SK-N-SH (cell line): ENCODE measurements at regions not wholly inside any gene's neighbourhood (a gene's known extent, or its start where the extent isn't known, plus 50 kb on each side); places are given as distances from the start of the nearest gene placed in this dataset.

Experiments used
- CTCF ChIA-PET: fragments of 300-600, 350-600 bp; formaldehyde crosslinking; extraction: SDS; loops from one replicate; lab custom pipeline; 2021; lab: Yijun Ruan, JAX
- POLR2A ChIA-PET: fragments of 350-600 bp; sonication (Branson Sonifier 250); formaldehyde crosslinking; extraction: SDS; loops from one replicate; lab custom pipeline; 2020; ENCODE audit warnings: antibody characterized with exemption, inconsistent platforms; lab: Yijun Ruan, JAX
- DNase-seq: peaks from one replicate; pipeline ENCODE4 v3.0.0; 2012
- H2AFZ ChIP-seq: fragments of 200-600 bp; sonication (generic); 2 replicates; pipeline ENCODE4 v1.8.1; 2016; ENCODE audit warnings: antibody characterized with exemption, mild to moderate bottlenecking, low read depth
- H3F3A ChIP-seq: fragments of 200-600 bp; sonication (generic); replicated peaks from 2 replicates; pipeline ENCODE3; 2016; ENCODE audit warnings: antibody characterized with exemption, mild to moderate bottlenecking; ENCODE audit not compliant: insufficient read depth
- H3K27ac ChIP-seq, 2 experiments: fragments of 200-500 bp in 1 of 2; fragments of 200-600 bp in 1 of 2; sonication (Bioruptor generic) in 1 of 2; sonication (generic), shearing (Covaris generic) in 1 of 2; 2 replicates each; pipeline versions ENCODE4 v1.5.1 to v1.6.1; 2014 to 2016; ENCODE audit warnings: low read depth in 2 of 2, inconsistent platforms in 1 of 2, low read length in 1 of 2, mild to moderate bottlenecking in 1 of 2, mixed read lengths in 1 of 2
- H3K27me3 ChIP-seq: fragments of 200-600 bp; sonication (generic), shearing (Covaris generic); 2 replicates; pipeline ENCODE4 v1.6.1; 2016; ENCODE audit warnings: mixed run types; ENCODE audit not compliant: insufficient read depth
- H3K36me3 ChIP-seq, 2 experiments: fragments of 200-500 bp in 1 of 2; fragments of 200-600 bp in 1 of 2; sonication (Bioruptor generic) in 1 of 2; sonication (generic) in 1 of 2; replicated peaks in 1 of 2; 2 replicates each; pipeline versions ENCODE3 to v1.5.1; 2014 to 2016; ENCODE audit warnings: low read length in 1 of 2, mild to moderate bottlenecking in 1 of 2; ENCODE audit not compliant: insufficient read depth in 2 of 2, control insufficient read depth in 1 of 2
- H3K4me1 ChIP-seq, 2 experiments: fragments of 200-500 bp in 1 of 2; fragments of 200-600 bp in 1 of 2; sonication (Bioruptor generic) in 1 of 2; sonication (generic), shearing (Covaris generic) in 1 of 2; 2 replicates each; pipeline versions ENCODE4 v1.5.1 to v1.6.1; 2014 to 2016; ENCODE audit warnings: low read depth in 1 of 2, low read length in 1 of 2, mixed run types in 1 of 2; ENCODE audit not compliant: insufficient read depth in 2 of 2, control insufficient read depth in 1 of 2
- H3K4me2 ChIP-seq: fragments of 200-600 bp; sonication (generic), shearing (Covaris generic); 2 replicates; pipeline ENCODE4 v1.6.1; 2017; ENCODE audit warnings: mixed run types
- H3K4me3 ChIP-seq, 2 experiments: fragments of 200-500 bp in 1 of 2; fragments of 200-600 bp in 1 of 2; sonication (Bioruptor generic) in 1 of 2; sonication (generic), shearing (Covaris generic) in 1 of 2; 2 replicates each; pipeline versions ENCODE4 v1.5.1 to v1.8.1; 2014 to 2016; ENCODE audit warnings: low read depth in 2 of 2, inconsistent platforms in 1 of 2, low read length in 1 of 2, mild to moderate bottlenecking in 1 of 2, mixed read lengths in 1 of 2, moderate library complexity in 1 of 2
- H3K79me2 ChIP-seq: fragments of 200-600 bp; sonication (generic); 2 replicates; pipeline ENCODE4 v1.8.1; 2017; ENCODE audit warnings: mild to moderate bottlenecking; ENCODE audit not compliant: insufficient read depth
- H3K9ac ChIP-seq: fragments of 200-600 bp; sonication (generic); 2 replicates; pipeline ENCODE4 v1.6.1; 2017; ENCODE audit warnings: mixed run types
- H3K9me2 ChIP-seq: fragments of 200-600 bp; sonication (generic); 2 replicates; pipeline ENCODE4 v1.6.1; 2017; ENCODE audit warnings: mixed run types
- H3K9me3 ChIP-seq: fragments of 200-600 bp; sonication (generic); 2 replicates; pipeline ENCODE4 v1.6.1; 2017; ENCODE audit warnings: mixed run types, mild to moderate bottlenecking, moderate library complexity
- H4K20me1 ChIP-seq: fragments of 200-600 bp; sonication (generic); 2 replicates; pipeline ENCODE4 v1.6.1; 2017; ENCODE audit warnings: mild to moderate bottlenecking, mixed run types; ENCODE audit not compliant: insufficient read depth
- CHD2 ChIP-seq: fragments of 150-350 bp; IDR thresholded peaks from 2 replicates; pipeline ENCODE4 v1.6.1; 2018; ENCODE audit warnings: low read length; ENCODE audit not compliant: partially characterized antibody
- EZH2phosphoT487 ChIP-seq: fragments of 200-600 bp; sonication (generic); IDR thresholded peaks from 2 replicates; pipeline ENCODE4 v1.6.1; 2017; ENCODE audit warnings: low read depth, mixed run types, mild to moderate bottlenecking, antibody characterized with exemption, moderate library complexity, borderline replicate concordance
- FOXJ3 ChIP-seq: sonication (generic); formaldehyde crosslinking; IDR thresholded peaks from 2 replicates; pipeline ENCODE4 v1.5.1; 2020; ENCODE audit warnings: mild to moderate bottlenecking, missing genetic modification reagents
- FOXM1 ChIP-seq: IDR thresholded peaks from 2 replicates; pipeline ENCODE4 v1.4.0; 2012; ENCODE audit warnings: low read depth, mild to moderate bottlenecking
- JUND ChIP-seq: IDR thresholded peaks from 2 replicates; pipeline ENCODE4 v1.4.0; 2012
- PBX3 ChIP-seq: IDR thresholded peaks from 2 replicates; pipeline ENCODE4; 2012
- POLR2AphosphoS5 ChIP-seq: IDR thresholded peaks from 2 replicates; pipeline ENCODE4 v1.6.1; 2012; ENCODE audit warnings: low read depth, low read length
- RCOR1 ChIP-seq: fragments of 150-350 bp; IDR thresholded peaks from 2 replicates; pipeline ENCODE4 v1.6.1; 2017; ENCODE audit warnings: antibody characterized with exemption, low read length
- RFX5 ChIP-seq: IDR thresholded peaks from 2 replicates; pipeline ENCODE4 v1.6.1; 2012; ENCODE audit warnings: mild to moderate bottlenecking, improper control_type of control experiment, low read length
- RXRA ChIP-seq: IDR thresholded peaks from 2 replicates; pipeline ENCODE4 v1.4.0; 2012; ENCODE audit warnings: low read depth, mild to moderate bottlenecking, borderline replicate concordance
- SMC3 ChIP-seq: IDR thresholded peaks from 2 replicates; pipeline ENCODE4 v1.6.1; 2012; ENCODE audit warnings: low read depth, low read length, improper control_type of control experiment
- USF2 ChIP-seq: fragments of 150-350 bp; IDR thresholded peaks from 2 replicates; pipeline ENCODE4 v1.6.1; 2017; ENCODE audit warnings: antibody characterized with exemption, low read length, low read depth, borderline replicate concordance
- YY1 ChIP-seq: IDR thresholded peaks from 2 replicates; pipeline ENCODE4 v1.4.0; 2012; ENCODE audit warnings: low read depth, mild to moderate bottlenecking
- WGBS: methylation state at CpG from one replicate; pipeline ENCODE4 v1.1.6; 2017; ENCODE audit warnings: low lambda C conversion rate; 5-methylcytosine and 5-hydroxymethylcytosine counted together
- TF ChIP-seq, protein P1 (sequence below): IDR thresholded peaks from 2 replicates; pipeline ENCODE4 v1.4.0; 2012; ENCODE audit warnings: low read depth, borderline replicate concordance
- TF ChIP-seq, protein P2 (sequence below): fragments of 200-600 bp; sonication (generic); IDR thresholded peaks from 2 replicates; pipeline ENCODE4 v1.6.1; 2017; ENCODE audit warnings: antibody characterized with exemption, mild to moderate bottlenecking, moderate library complexity
- TF ChIP-seq, protein P3 (sequence below): IDR thresholded peaks from 2 replicates; pipeline ENCODE4 v1.4.0; 2012; ENCODE audit warnings: low read depth

DNA sequence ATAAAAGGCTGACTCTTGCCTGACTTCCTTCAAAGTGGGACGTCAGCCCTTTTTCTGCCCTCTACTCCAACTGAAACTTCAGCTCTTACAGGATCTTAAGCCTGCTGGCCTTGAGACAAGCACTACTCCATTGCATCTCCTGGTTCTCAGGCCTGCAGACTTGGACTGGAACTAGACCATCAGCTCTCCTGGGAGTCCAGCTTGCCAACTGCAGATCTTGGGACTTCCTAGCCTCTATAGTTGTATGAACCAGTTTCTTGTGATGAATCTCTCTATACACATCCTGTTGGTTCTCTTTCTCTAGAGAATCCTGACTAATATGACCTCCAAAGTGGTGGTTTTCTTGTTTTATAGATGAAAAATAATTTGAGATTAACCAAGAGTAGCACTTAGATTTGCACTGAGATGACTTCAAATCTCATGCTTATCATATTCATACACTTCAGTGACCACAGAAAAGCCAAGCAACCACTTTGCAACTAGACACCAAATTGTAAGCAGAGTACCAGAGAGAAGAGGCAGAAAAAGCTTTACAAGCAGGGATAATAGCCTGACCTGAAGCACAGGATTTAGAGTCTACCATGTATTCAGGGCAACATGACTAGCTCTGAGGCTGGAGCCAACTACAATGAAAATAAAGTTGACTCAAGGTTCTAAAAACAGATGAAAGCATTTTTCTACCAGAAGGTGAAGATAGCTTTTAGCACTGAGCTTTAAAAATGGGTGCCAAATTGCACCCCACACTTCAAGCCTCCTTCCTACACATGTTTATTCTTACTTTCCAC lies 661.3 kb upstream of the USP24 start:
- ChIA-PET POLR2A (no interaction called here), CTCF (no interaction called here)
- DNase-seq = no peak

More for the DNA sequence above, 661.3 kb upstream of the USP24 start:
- H3K9me2 ChIP-seq = no peaks in the 10 kb centered on the region
- H4K20me1 ChIP-seq = no peaks in the 10 kb centered on the region
- no peaks in the 10 kb centered on the region for H3K79me2 ChIP-seq
- H3K27ac ChIP-seq = no peak overlapping the region
- H3F3A ChIP-seq = no peaks in the 10 kb centered on the region
- no peak overlapping the region for H2AFZ ChIP-seq
- H3K4me2 ChIP-seq = no peak overlapping the region
- 67% methylated on average over 1 of the region's 1 CpG for WGBS
- no peak for TF ChIP-seq PBX3
- no peak for TF ChIP-seq EZH2phosphoT487
- TF ChIP-seq FOXM1 = no peak
- TF ChIP-seq RFX5 = no peak
- TF ChIP-seq SMC3 = no peak
- no peak for TF ChIP-seq JUND
- TF ChIP-seq, protein P1, sequence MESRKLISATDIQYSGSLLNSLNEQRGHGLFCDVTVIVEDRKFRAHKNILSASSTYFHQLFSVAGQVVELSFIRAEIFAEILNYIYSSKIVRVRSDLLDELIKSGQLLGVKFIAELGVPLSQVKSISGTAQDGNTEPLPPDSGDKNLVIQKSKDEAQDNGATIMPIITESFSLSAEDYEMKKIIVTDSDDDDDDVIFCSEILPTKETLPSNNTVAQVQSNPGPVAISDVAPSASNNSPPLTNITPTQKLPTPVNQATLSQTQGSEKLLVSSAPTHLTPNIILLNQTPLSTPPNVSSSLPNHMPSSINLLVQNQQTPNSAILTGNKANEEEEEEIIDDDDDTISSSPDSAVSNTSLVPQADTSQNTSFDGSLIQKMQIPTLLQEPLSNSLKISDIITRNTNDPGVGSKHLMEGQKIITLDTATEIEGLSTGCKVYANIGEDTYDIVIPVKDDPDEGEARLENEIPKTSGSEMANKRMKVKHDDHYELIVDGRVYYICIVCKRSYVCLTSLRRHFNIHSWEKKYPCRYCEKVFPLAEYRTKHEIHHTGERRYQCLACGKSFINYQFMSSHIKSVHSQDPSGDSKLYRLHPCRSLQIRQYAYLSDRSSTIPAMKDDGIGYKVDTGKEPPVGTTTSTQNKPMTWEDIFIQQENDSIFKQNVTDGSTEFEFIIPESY = no peak
- no peak for TF ChIP-seq USF2
- TF ChIP-seq, protein P2, sequence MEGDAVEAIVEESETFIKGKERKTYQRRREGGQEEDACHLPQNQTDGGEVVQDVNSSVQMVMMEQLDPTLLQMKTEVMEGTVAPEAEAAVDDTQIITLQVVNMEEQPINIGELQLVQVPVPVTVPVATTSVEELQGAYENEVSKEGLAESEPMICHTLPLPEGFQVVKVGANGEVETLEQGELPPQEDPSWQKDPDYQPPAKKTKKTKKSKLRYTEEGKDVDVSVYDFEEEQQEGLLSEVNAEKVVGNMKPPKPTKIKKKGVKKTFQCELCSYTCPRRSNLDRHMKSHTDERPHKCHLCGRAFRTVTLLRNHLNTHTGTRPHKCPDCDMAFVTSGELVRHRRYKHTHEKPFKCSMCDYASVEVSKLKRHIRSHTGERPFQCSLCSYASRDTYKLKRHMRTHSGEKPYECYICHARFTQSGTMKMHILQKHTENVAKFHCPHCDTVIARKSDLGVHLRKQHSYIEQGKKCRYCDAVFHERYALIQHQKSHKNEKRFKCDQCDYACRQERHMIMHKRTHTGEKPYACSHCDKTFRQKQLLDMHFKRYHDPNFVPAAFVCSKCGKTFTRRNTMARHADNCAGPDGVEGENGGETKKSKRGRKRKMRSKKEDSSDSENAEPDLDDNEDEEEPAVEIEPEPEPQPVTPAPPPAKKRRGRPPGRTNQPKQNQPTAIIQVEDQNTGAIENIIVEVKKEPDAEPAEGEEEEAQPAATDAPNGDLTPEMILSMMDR = no peak
- no peak for TF ChIP-seq FOXJ3
- TF ChIP-seq, protein P3, sequence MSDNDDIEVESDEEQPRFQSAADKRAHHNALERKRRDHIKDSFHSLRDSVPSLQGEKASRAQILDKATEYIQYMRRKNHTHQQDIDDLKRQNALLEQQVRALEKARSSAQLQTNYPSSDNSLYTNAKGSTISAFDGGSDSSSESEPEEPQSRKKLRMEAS = no peak
- TF ChIP-seq CHD2 = no peak
- TF ChIP-seq YY1 = no peak
- TF ChIP-seq RXRA = no peak
- TF ChIP-seq POLR2AphosphoS5 = no peak
- TF ChIP-seq RCOR1 = no peak
- no peaks in the 10 kb centered on the region for H3K9me3 ChIP-seq
- H3K36me3 ChIP-seq = no peaks in the 10 kb centered on the region
- H3K4me3 ChIP-seq = no peak overlapping the region
- no peak overlapping the region for H3K9ac ChIP-seq
- H3K27me3 ChIP-seq = no peaks in the 10 kb centered on the region
- H3K4me1 ChIP-seq = no peaks in the 10 kb centered on the region
